Mucosa of gallbladder (tissue), 1 donor: ENCODE measurements at regions not wholly inside any gene's neighbourhood (a gene's known extent, or its start where the extent isn't known, plus 50 kb on each side); places are given as distances from the start of the nearest gene placed in this dataset.

ENCODE experiments used
- DNase-seq: peaks from one replicate; pipeline ENCODE4 v3.0.0-alpha.2; 2020; ENCODE audit warnings: low spot score
- donor health status: DM: no; HTN: no; CAD: no.

GRCh38 chr3:22475665-22476240 lies 724.7 kb upstream of the ZNF385D start:
- DNase-seq: no peak

GRCh38 chr3:22476976-22477375 lies 726.0 kb upstream of the ZNF385D start:
- no peak for DNase-seq

- no peak for DNase-seq
Measured at GRCh38 chr3:22485954-22486353, 717.2 kb upstream of the UBE2E2 start.

- no peak for DNase-seq
Measured at GRCh38 chr3:22490747-22491146, 712.4 kb upstream of the UBE2E2 start.

- DNase-seq: no peak
Measured at GRCh38 chr3:22491344-22491743, 711.8 kb upstream of the UBE2E2 start.

GRCh38 chr3:22492342-22492741 lies 710.8 kb upstream of the UBE2E2 start:
- no peak for DNase-seq

- DNase-seq: no peak
Measured at GRCh38 chr3:22495241-22495640, 707.9 kb upstream of the UBE2E2 start.

GRCh38 chr3:22495791-22496190 lies 707.3 kb upstream of the UBE2E2 start:
- DNase-seq: no peak

- DNase-seq: no peak
Measured at GRCh38 chr3:22496641-22497040, 706.5 kb upstream of the UBE2E2 start.

GRCh38 chr3:22506871-22507270 lies 696.3 kb upstream of the UBE2E2 start:
- no peak for DNase-seq

GRCh38 chr3:22507709-22508108 lies 695.4 kb upstream of the UBE2E2 start:
- DNase-seq: no peak

GRCh38 chr3:22523925-22524324 lies 679.2 kb upstream of the UBE2E2 start:
- DNase-seq: no peak

- DNase-seq: no peak
Measured at GRCh38 chr3:22526266-22526837, 676.8 kb upstream of the UBE2E2 start.

- no peak for DNase-seq
Measured at GRCh38 chr3:22536541-22536940, 666.6 kb upstream of the UBE2E2 start.

- DNase-seq: no peak
Measured at GRCh38 chr3:22537560-22537959, 665.6 kb upstream of the UBE2E2 start.

- DNase-seq: no peak
Measured at GRCh38 chr3:22542311-22542710, 660.8 kb upstream of the UBE2E2 start.

- DNase-seq: no peak
Measured at GRCh38 chr3:22555753-22556435, 647.2 kb upstream of the UBE2E2 start.

GRCh38 chr3:22565393-22565792 lies 637.7 kb upstream of the UBE2E2 start:
- no peak for DNase-seq

- DNase-seq: no peak
Measured at GRCh38 chr3:22568285-22568684, 634.8 kb upstream of the UBE2E2 start.

GRCh38 chr3:22569570-22569969 lies 633.6 kb upstream of the UBE2E2 start:
- no peak for DNase-seq

GRCh38 chr3:22581007-22581406 lies 622.1 kb upstream of the UBE2E2 start:
- DNase-seq: no peak

GRCh38 chr3:22582266-22582665 lies 620.9 kb upstream of the UBE2E2 start:
- no peak for DNase-seq

- no peak for DNase-seq
Measured at GRCh38 chr3:22585504-22585903, 617.6 kb upstream of the UBE2E2 start.

GRCh38 chr3:22585911-22586310 lies 617.2 kb upstream of the UBE2E2 start:
- DNase-seq: no peak
